H1 (cell line): ENCODE measurements at regions not wholly inside any gene's neighbourhood (a gene's known extent, or its start where the extent isn't known, plus 50 kb on each side); places are given as distances from the start of the nearest gene placed in this dataset.

Experiments used
- CTCF ChIA-PET: fragments of 300-600 bp; sonication (Branson Sonifier 250); formaldehyde crosslinking; loops from one replicate; lab custom pipeline; 2021; ENCODE audit not compliant: partially characterized antibody; lab: Charles Lee
- POLR2A ChIA-PET: fragments of 300-600 bp; sonication (Branson Sonifier 250); formaldehyde crosslinking; loops from one replicate; lab custom pipeline; 2021; ENCODE audit warnings: inconsistent platforms; ENCODE audit not compliant: partially characterized antibody; lab: Charles Lee
- DNase-seq, 2 experiments: peaks; one replicate each; pipeline versions ENCODE4 v3.0.0 to v3.0.0-alpha.2; 2010 to 2022; ENCODE audit warnings: low spot score in 2 of 2, low read depth in 1 of 2, mixed read lengths in 1 of 2
- FAIRE-seq: peaks from 2 replicates; lab custom pipeline; 2011; peaks lifted over from hg19 to GRCh38; lab: Jason Lieb, UNC
- H2AFZ ChIP-seq: 2 replicates; pipeline ENCODE4 v1.8.1; 2012; ENCODE audit warnings: low read length, inconsistent platforms
- H2AK5ac ChIP-seq: 2 replicates; pipeline ENCODE4 v1.6.1; 2013; ENCODE audit warnings: low read depth, low read length
- H2BK120ac ChIP-seq: replicated peaks from 2 replicates; pipeline ENCODE3; 2013; ENCODE audit warnings: low read depth, low read length, inconsistent platforms
- H2BK12ac ChIP-seq: 2 replicates; pipeline ENCODE4 v1.6.1; 2013; ENCODE audit warnings: low read depth, low read length
- H2BK15ac ChIP-seq: 2 replicates; pipeline ENCODE4 v1.6.1; 2013; ENCODE audit warnings: low read length
- H2BK20ac ChIP-seq: 2 replicates; pipeline ENCODE4 v1.6.1; 2013; ENCODE audit warnings: low read length
- H2BK5ac ChIP-seq: 2 replicates; pipeline ENCODE4 v1.6.1; 2013; ENCODE audit warnings: low read depth, low read length
- H3K14ac ChIP-seq: 2 replicates; pipeline ENCODE4 v1.6.1; 2013; ENCODE audit warnings: inconsistent platforms; ENCODE audit not compliant: insufficient read length
- H3K18ac ChIP-seq: 2 replicates; pipeline ENCODE4 v1.6.1; 2013; ENCODE audit warnings: low read length; ENCODE audit errors: extremely low read depth
- H3K23ac ChIP-seq: 2 replicates; pipeline ENCODE4 v1.6.1; 2013; ENCODE audit warnings: inconsistent platforms; ENCODE audit not compliant: insufficient read length
- H3K23me2 ChIP-seq: 2 replicates; pipeline ENCODE4 v1.6.1; 2013; ENCODE audit warnings: low read depth, low read length
- H3K27ac ChIP-seq: 2 replicates; pipeline ENCODE4 v1.6.1; 2011; ENCODE audit warnings: low read depth, low read length, inconsistent platforms
- H3K27me3 ChIP-seq, 4 experiments: replicated peaks in 1 of 4; 1 replicate in 1 of 4; 2 replicates in 3 of 4; pipeline versions ENCODE4 v1.6.1 to v1.8.1; 2011 to 2013; ENCODE audit warnings: low read length in 3 of 4, mild to moderate bottlenecking in 3 of 4, inconsistent platforms in 2 of 4, mixed read lengths in 2 of 4, moderate library complexity in 1 of 4; ENCODE audit not compliant: control insufficient read depth in 3 of 4, insufficient read depth in 3 of 4; ENCODE audit errors: extremely low read depth in 1 of 4
- H3K36me3 ChIP-seq, 4 experiments: 2 replicates each; pipeline versions ENCODE4 v1.6.1 to v1.8.1; 2011 to 2013; ENCODE audit warnings: mild to moderate bottlenecking in 4 of 4, low read length in 3 of 4, moderate library complexity in 2 of 4, control low read depth in 1 of 4, inconsistent platforms in 1 of 4; ENCODE audit not compliant: insufficient read depth in 4 of 4, control insufficient read depth in 2 of 4
- H3K4ac ChIP-seq: replicated peaks from 2 replicates; pipeline ENCODE3; 2013; ENCODE audit warnings: low read length, low read depth, mixed read lengths, inconsistent platforms; ENCODE audit not compliant: insufficient read length
- H3K4me1 ChIP-seq, 4 experiments: replicated peaks in 1 of 4; 1 replicate in 1 of 4; 2 replicates in 3 of 4; pipeline versions ENCODE4 v1.6.1 to v1.8.1; 2011 to 2013; ENCODE audit warnings: low read length in 3 of 4, inconsistent platforms in 2 of 4, mixed read lengths in 1 of 4; ENCODE audit not compliant: insufficient read depth in 4 of 4, control insufficient read depth in 3 of 4
- H3K4me2 ChIP-seq, 2 experiments: 2 replicates each; pipeline versions ENCODE4 v1.6.1 to v1.8.1; 2011 to 2013; ENCODE audit warnings: low read depth in 2 of 2, low read length in 2 of 2, control low read depth in 1 of 2, inconsistent platforms in 1 of 2, mild to moderate bottlenecking in 1 of 2; ENCODE audit not compliant: insufficient read depth in 1 of 2
- H3K4me3 ChIP-seq, 4 experiments: fragments of 200-600, 300-600 bp in 1 of 4; sonication (generic), shearing (Covaris generic), sonication (Bioruptor Twin) in 1 of 4; 2 replicates each; pipeline versions ENCODE4 v1.5.1 to v1.8.1; 2011 to 2016; ENCODE audit warnings: low read length in 4 of 4, low read depth in 3 of 4, control low read depth in 2 of 4, inconsistent platforms in 2 of 4, mild to moderate bottlenecking in 2 of 4, mixed read lengths in 1 of 4, moderate library complexity in 1 of 4; ENCODE audit not compliant: insufficient read depth in 2 of 4; ENCODE audit errors: extremely low read depth in 1 of 4
- H3K56ac ChIP-seq: replicated peaks from 2 replicates; pipeline ENCODE3; 2013; ENCODE audit warnings: low read depth, mild to moderate bottlenecking, mixed read lengths, low read length, inconsistent platforms; ENCODE audit not compliant: insufficient read length
- H3K79me1 ChIP-seq: 2 replicates; pipeline ENCODE4 v1.6.1; 2013; ENCODE audit warnings: low read depth, low read length, control low read depth
- H3K79me2 ChIP-seq, 2 experiments: 2 replicates each; pipeline versions ENCODE4 v1.6.1 to v1.8.1; 2012 to 2013; ENCODE audit warnings: low read length in 2 of 2, mild to moderate bottlenecking in 2 of 2, inconsistent platforms in 1 of 2; ENCODE audit not compliant: insufficient read depth in 2 of 2, control insufficient read depth in 1 of 2
- H3K9ac ChIP-seq, 4 experiments: replicated peaks in 1 of 4; 1 replicate in 1 of 4; 2 replicates in 3 of 4; pipeline versions ENCODE4 v1.6.1 to v1.8.1; 2011 to 2013; ENCODE audit warnings: low read depth in 3 of 4, low read length in 3 of 4, control low read depth in 2 of 4, mild to moderate bottlenecking in 2 of 4, moderate library complexity in 2 of 4, inconsistent platforms in 1 of 4; ENCODE audit errors: extremely low read depth in 1 of 4
- H3K9me3 ChIP-seq, 2 experiments: 2 replicates each; pipeline versions ENCODE4 v1.6.1 to v1.8.1; 2012 to 2013; ENCODE audit warnings: mild to moderate bottlenecking in 2 of 2, moderate library complexity in 2 of 2, control low read depth in 1 of 2, inconsistent platforms in 1 of 2, low read depth in 1 of 2, low read length in 1 of 2, mixed read lengths in 1 of 2; ENCODE audit not compliant: insufficient read depth in 2 of 2
- H4K20me1 ChIP-seq, 2 experiments: replicated peaks in 1 of 2; 2 replicates each; pipeline versions ENCODE3 to v1.8.1; 2011 to 2013; ENCODE audit warnings: inconsistent platforms in 2 of 2, low read length in 2 of 2, mild to moderate bottlenecking in 1 of 2; ENCODE audit not compliant: insufficient read depth in 2 of 2, control insufficient read depth in 1 of 2
- H4K5ac ChIP-seq: 2 replicates; pipeline ENCODE4 v1.6.1; 2013; ENCODE audit warnings: low read length, low read depth, mixed read lengths, inconsistent platforms; ENCODE audit not compliant: insufficient read length
- H4K8ac ChIP-seq: 2 replicates; pipeline ENCODE4 v1.8.0; 2013; ENCODE audit warnings: mild to moderate bottlenecking, moderate library complexity, low read length, inconsistent platforms; ENCODE audit not compliant: insufficient read depth; ENCODE audit errors: extremely low read depth
- H4K91ac ChIP-seq: replicated peaks from 2 replicates; pipeline ENCODE3; 2013; ENCODE audit warnings: low read length, mixed read lengths, inconsistent platforms; ENCODE audit not compliant: insufficient read length
- EGR1 ChIP-seq: IDR thresholded peaks from 2 replicates; pipeline ENCODE4 v1.6.1; 2011; ENCODE audit warnings: low read depth, low read length, borderline replicate concordance
- HDAC2 ChIP-seq, 2 experiments: fragments of 300-600 bp in 1 of 2; sonication (generic) in 1 of 2; IDR thresholded peaks; 2 replicates each; pipeline ENCODE4 v1.6.1; 2011 to 2012; ENCODE audit warnings: low read depth in 2 of 2, low read length in 2 of 2, mild to moderate bottlenecking in 2 of 2, moderate library complexity in 2 of 2, borderline replicate concordance in 1 of 2, inconsistent platforms in 1 of 2
- POLR2A ChIP-seq, 2 experiments: IDR thresholded peaks; 1 replicate in 1 of 2; 2 replicates in 1 of 2; pipeline ENCODE4 v1.6.1; 2011; ENCODE audit warnings: low read depth in 2 of 2, low read length in 2 of 2, mild to moderate bottlenecking in 2 of 2; ENCODE audit errors: control extremely low read depth in 1 of 2
- POLR2AphosphoS5 ChIP-seq: IDR thresholded peaks from 2 replicates; pipeline ENCODE4 v1.6.1; 2011; ENCODE audit warnings: low read depth, low read length
- RNF2 ChIP-seq: fragments of 200-900, 300-1000 bp; sonication (generic); IDR thresholded peaks from 2 replicates; pipeline ENCODE4 v1.7.1; 2016; ENCODE audit warnings: borderline replicate concordance, low read depth, mild to moderate bottlenecking, antibody characterized with exemption, low read length; ENCODE audit not compliant: poor library complexity, severe bottlenecking; ENCODE audit errors: missing control alignments
- WGBS, 2 experiments: shearing (Covaris generic) in 1 of 2; methylation state at CpG; one replicate each; pipeline versions ENCODE4 v1.1.6 to v1.1.7; 2013 to 2015; ENCODE audit warnings: low lambda C conversion rate in 2 of 2, mixed read lengths in 2 of 2, inconsistent platforms in 1 of 2, low coverage in 1 of 2, missing lambda C conversion rate in 1 of 2; ENCODE audit not compliant: insufficient replicate concordance in 2 of 2, insufficient coverage in 1 of 2, insufficient read length in 1 of 2; ENCODE audit errors: extremely low coverage in 1 of 2, missing lambda C conversion rate in 1 of 2; 5-methylcytosine and 5-hydroxymethylcytosine counted together

DNA sequence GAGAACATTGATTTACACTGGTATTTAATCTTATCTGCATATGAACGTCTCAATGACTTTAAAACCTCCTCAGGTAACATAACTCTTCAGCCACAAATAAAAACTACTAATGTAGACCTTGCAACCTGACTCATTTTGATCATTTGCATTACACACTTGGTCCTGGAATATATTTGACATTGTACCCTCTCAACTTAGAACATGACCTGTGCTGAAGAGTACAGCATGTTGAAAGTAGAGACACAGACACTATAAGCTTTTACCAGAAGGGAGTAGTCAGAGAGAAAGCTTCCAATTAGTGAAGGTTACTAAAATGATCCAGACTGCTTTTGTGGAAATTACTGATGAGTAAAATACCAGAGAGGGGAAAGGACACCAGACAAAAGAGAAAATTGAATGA lies 390.6 kb upstream of the ANO3 start:
- Histone ChIP-seq H3K79me2 (no peaks in the 10 kb centered on the region), H3K36me3 (no peaks in the 10 kb centered on the region), H4K5ac (no peak overlapping the region), H3K27me3 (no peaks in the 10 kb centered on the region), H2BK20ac (no peak overlapping the region), H2BK120ac (no peak overlapping the region), H3K56ac (no peak overlapping the region), H3K4me2 (no peak overlapping the region), H3K23ac (no peak overlapping the region), H2AK5ac (no peak overlapping the region), H2BK5ac (no peak overlapping the region), H4K20me1 (no peaks in the 10 kb centered on the region), H2BK15ac (no peak overlapping the region), H3K4me1 (peaks cover 0 to 4% (median 0%) of the 10 kb centered on the region in 4 experiments; a peak in 2 of 7 replicates), H3K9ac (no peak overlapping the region), H4K91ac (no peak overlapping the region), H4K8ac (no peak overlapping the region), H3K79me1 (no peaks in the 10 kb centered on the region), H3K14ac (no peak overlapping the region), H2BK12ac (no peak overlapping the region), H2AFZ (no peak overlapping the region), H3K4me3 (no peak overlapping the region), H3K23me2 (no peaks in the 10 kb centered on the region), H3K4ac (no peak overlapping the region), H3K18ac (no peak overlapping the region), H3K9me3 (no peaks in the 10 kb centered on the region), H3K27ac (no peak overlapping the region)
- DNase-seq (no peak), FAIRE-seq (no peak)
- TF ChIP-seq POLR2A (IDR thresholded peaks at IDR 0.05; ENCODE audit: control extremely low read depth in 1 of 2, low read depth in 2 of 2, low read length in 2 of 2) (no peak), RNF2 (no peak), POLR2AphosphoS5 (no peak), EGR1 (no peak), HDAC2 (IDR thresholded peaks at IDR 0.05; ENCODE audit: borderline replicate concordance in 1 of 2, low read depth in 2 of 2, low read length in 2 of 2) (no peak)
- ChIA-PET CTCF (no interaction called here), POLR2A (no interaction called here)
- WGBS, 2 experiments = 88% methylated on average over 1 of the region's 1 CpG; no CpG with 5 or more reads in 1 of the 2 experiments
